WTC11 (cell line): ENCODE measurements at regions not wholly inside any gene's neighbourhood (a gene's known extent, or its start where the extent isn't known, plus 50 kb on each side); places are given as distances from the start of the nearest gene placed in this dataset.

ENCODE experiments used
- ATAC-seq: fragments of 200-7000 bp; cut with Tn5 transposase; 2 replicates; pipeline ENCODE4 v1.10.0; 2021; ENCODE audit warnings: mild to moderate bottlenecking, moderate library complexity
- CTCF ChIA-PET: fragments of 300-600 bp; sonication (Branson Sonifier 250); formaldehyde crosslinking; loops from one replicate; lab custom pipeline; 2021; ENCODE audit warnings: antibody characterized with exemption; lab: Charles Lee
- POLR2A ChIA-PET: fragments of 350-600 bp; sonication (Branson Sonifier 250); formaldehyde crosslinking; loops from one replicate; lab custom pipeline; 2021; ENCODE audit warnings: antibody characterized with exemption; lab: Charles Lee
- DNase-seq: peaks from one replicate; pipeline ENCODE4 v3.0.0; 2021; ENCODE audit warnings: low spot score
- H3K27ac Mint-ChIP-seq: 2 replicates; pipeline ENCODE4 v1.8.0; 2021; ENCODE audit warnings: mixed read lengths
- H3K27me3 Mint-ChIP-seq: 2 replicates; pipeline ENCODE4 v1.8.0; 2021; ENCODE audit warnings: low read depth, mild to moderate bottlenecking, moderate library complexity, mixed read lengths
- H3K36me3 Mint-ChIP-seq: 2 replicates; pipeline ENCODE4 v1.8.0; 2021; ENCODE audit warnings: mixed read lengths
- H3K4me1 Mint-ChIP-seq: 2 replicates; pipeline ENCODE4 v1.8.0; 2022; ENCODE audit warnings: mixed read lengths
- H3K4me3 Mint-ChIP-seq: 2 replicates; pipeline ENCODE4 v1.8.0; 2021; ENCODE audit warnings: mild to moderate bottlenecking, moderate library complexity, mixed read lengths
- H3K9me3 Mint-ChIP-seq: 2 replicates; pipeline ENCODE4 v1.8.0; 2021; ENCODE audit warnings: mixed read lengths
- CREB1 ChIP-seq: sonication (generic); formaldehyde crosslinking; IDR thresholded peaks from 2 replicates; pipeline ENCODE4 v1.8.0; 2023; ENCODE audit warnings: mild to moderate bottlenecking, missing genetic modification reagents
- ESRRA ChIP-seq: sonication (generic); formaldehyde crosslinking; IDR thresholded peaks from 2 replicates; pipeline ENCODE4 v1.8.1; 2022; ENCODE audit warnings: mild to moderate bottlenecking, missing genetic modification reagents, borderline replicate concordance
- ETV6 ChIP-seq: sonication (generic); formaldehyde crosslinking; IDR thresholded peaks from 2 replicates; pipeline ENCODE4 v1.8.1; 2022; ENCODE audit warnings: mild to moderate bottlenecking, missing genetic modification reagents
- NR2C2 ChIP-seq: sonication (generic); formaldehyde crosslinking; IDR thresholded peaks from 2 replicates; pipeline ENCODE4 v1.8.0; 2022; ENCODE audit warnings: mild to moderate bottlenecking, missing genetic modification reagents
- NR3C1 ChIP-seq: sonication (generic); formaldehyde crosslinking; conservative IDR thresholded peaks from 2 replicates; pipeline ENCODE4 v1.8.1; 2023; ENCODE audit warnings: low read depth, mild to moderate bottlenecking, missing genetic modification reagents
- TP53 ChIP-seq: sonication (generic); formaldehyde crosslinking; IDR thresholded peaks from 2 replicates; pipeline ENCODE4 v1.8.1; 2023; ENCODE audit warnings: mild to moderate bottlenecking, missing genetic modification reagents
- ZNF263 ChIP-seq: sonication (generic); formaldehyde crosslinking; IDR thresholded peaks from 2 replicates; pipeline ENCODE4 v1.8.1; 2022; ENCODE audit warnings: low read depth, mild to moderate bottlenecking, moderate library complexity, missing genetic modification reagents
- ZNF396 ChIP-seq: fragments of 250-450 bp; sonication (Bioruptor Pico); IDR thresholded peaks from 2 replicates; pipeline ENCODE4 v1.8.0; 2021; ENCODE audit warnings: mild to moderate bottlenecking, moderate library complexity, borderline replicate concordance
- ZNF416 ChIP-seq: fragments of 250-450 bp; sonication (Bioruptor Pico); IDR thresholded peaks from 2 replicates; pipeline ENCODE4 v1.9.0; 2021; ENCODE audit warnings: mild to moderate bottlenecking, inconsistent platforms
- ZNF671 ChIP-seq: fragments of 250-450 bp; sonication (Bioruptor Pico); IDR thresholded peaks from 2 replicates; pipeline ENCODE4 v1.8.0; 2021; ENCODE audit warnings: mild to moderate bottlenecking
- TF ChIP-seq, protein P1 (sequence below): sonication (generic); formaldehyde crosslinking; IDR thresholded peaks from 2 replicates; pipeline ENCODE4 v1.8.1; 2022; ENCODE audit warnings: low read depth, missing genetic modification reagents, borderline replicate concordance
- TF ChIP-seq, protein P2 (sequence below): sonication (generic); formaldehyde crosslinking; IDR thresholded peaks from 2 replicates; pipeline ENCODE4 v1.8.0; 2022; ENCODE audit warnings: missing genetic modification reagents
- TF ChIP-seq, protein P3 (sequence below): fragments of 250-450 bp; sonication (Bioruptor Pico); IDR thresholded peaks from 2 replicates; pipeline ENCODE4 v1.8.0; 2021; ENCODE audit warnings: mild to moderate bottlenecking
- TF ChIP-seq, protein P4 (sequence below): fragments of 250-450 bp; sonication (Bioruptor Pico); conservative IDR thresholded peaks from 2 replicates; pipeline ENCODE4 v1.9.0; 2021; ENCODE audit warnings: mild to moderate bottlenecking
- TF ChIP-seq, protein P5 (sequence below): sonication (generic); formaldehyde crosslinking; IDR thresholded peaks from 2 replicates; pipeline ENCODE4 v1.8.0; 2023; ENCODE audit warnings: mild to moderate bottlenecking, missing genetic modification reagents
- TF ChIP-seq, protein P6 (sequence below): sonication (generic); formaldehyde crosslinking; IDR thresholded peaks from 2 replicates; pipeline ENCODE4 v1.8.0; 2022; ENCODE audit warnings: mild to moderate bottlenecking, missing genetic modification reagents
- TF ChIP-seq, protein P7 (sequence below): fragments of 250-450 bp; sonication (Bioruptor Pico); IDR thresholded peaks from 2 replicates; pipeline ENCODE4 v1.9.0; 2021; ENCODE audit warnings: mild to moderate bottlenecking, borderline replicate concordance
- TF ChIP-seq, protein P8 (sequence below): sonication (generic); formaldehyde crosslinking; IDR thresholded peaks from 2 replicates; pipeline ENCODE4 v1.8.0; 2022; ENCODE audit warnings: mild to moderate bottlenecking, missing genetic modification reagents

DNA sequence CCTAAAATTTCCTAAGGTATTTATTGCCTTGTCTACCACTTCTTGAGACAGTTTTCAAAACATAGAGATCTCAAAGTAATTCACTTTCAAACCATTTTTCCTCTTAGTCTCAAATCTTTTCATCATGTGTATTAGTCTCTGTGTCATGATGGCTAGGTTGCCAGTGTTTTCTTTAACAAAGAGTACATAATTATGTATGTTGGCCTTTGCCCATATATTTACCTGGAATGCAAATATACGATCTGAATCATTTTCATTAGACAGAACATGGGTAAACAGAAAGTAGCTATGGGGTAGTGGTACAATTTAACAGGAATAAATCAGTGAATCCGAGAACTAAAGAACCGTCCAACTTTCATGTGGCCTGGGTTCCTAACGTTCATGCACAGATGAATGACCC, 852.1 kb upstream of the MBL2 start:
- Mint-ChIP-seq H3K27ac (no peak overlapping the region), H3K4me3 (no peak overlapping the region), H3K4me1 (peaks cover 3% of the 10 kb centered on the region), H3K36me3 (peaks cover 9% of the 10 kb centered on the region), H3K27me3 (no peaks in the 10 kb centered on the region), H3K9me3 (peaks cover 23% of the 10 kb centered on the region)
- ATAC-seq (no peak), DNase-seq (no peak)
- POLR2A ChIA-PET, result no interaction called here
- CTCF ChIA-PET, result no interaction called here
- TF ChIP-seq ZNF263 (CRISPR knock-in tag) (no peak), NR2C2 (CRISPR knock-in tag) (no peak), ESRRA (CRISPR knock-in tag) (no peak), CREB1 (CRISPR knock-in tag) (no peak), NR3C1 (CRISPR knock-in tag) (no peak), TP53 (CRISPR knock-in tag) (no peak), ETV6 (no peak), ZNF671 (no peak), ZNF396 (CRISPR knock-in tag) (no peak), ZNF416 (CRISPR knock-in tag) (no peak)
- TF ChIP-seq, protein P1, sequence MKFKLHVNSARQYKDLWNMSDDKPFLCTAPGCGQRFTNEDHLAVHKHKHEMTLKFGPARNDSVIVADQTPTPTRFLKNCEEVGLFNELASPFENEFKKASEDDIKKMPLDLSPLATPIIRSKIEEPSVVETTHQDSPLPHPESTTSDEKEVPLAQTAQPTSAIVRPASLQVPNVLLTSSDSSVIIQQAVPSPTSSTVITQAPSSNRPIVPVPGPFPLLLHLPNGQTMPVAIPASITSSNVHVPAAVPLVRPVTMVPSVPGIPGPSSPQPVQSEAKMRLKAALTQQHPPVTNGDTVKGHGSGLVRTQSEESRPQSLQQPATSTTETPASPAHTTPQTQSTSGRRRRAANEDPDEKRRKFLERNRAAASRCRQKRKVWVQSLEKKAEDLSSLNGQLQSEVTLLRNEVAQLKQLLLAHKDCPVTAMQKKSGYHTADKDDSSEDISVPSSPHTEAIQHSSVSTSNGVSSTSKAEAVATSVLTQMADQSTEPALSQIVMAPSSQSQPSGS (CRISPR knock-in tag), result no peak
- TF ChIP-seq, protein P2, sequence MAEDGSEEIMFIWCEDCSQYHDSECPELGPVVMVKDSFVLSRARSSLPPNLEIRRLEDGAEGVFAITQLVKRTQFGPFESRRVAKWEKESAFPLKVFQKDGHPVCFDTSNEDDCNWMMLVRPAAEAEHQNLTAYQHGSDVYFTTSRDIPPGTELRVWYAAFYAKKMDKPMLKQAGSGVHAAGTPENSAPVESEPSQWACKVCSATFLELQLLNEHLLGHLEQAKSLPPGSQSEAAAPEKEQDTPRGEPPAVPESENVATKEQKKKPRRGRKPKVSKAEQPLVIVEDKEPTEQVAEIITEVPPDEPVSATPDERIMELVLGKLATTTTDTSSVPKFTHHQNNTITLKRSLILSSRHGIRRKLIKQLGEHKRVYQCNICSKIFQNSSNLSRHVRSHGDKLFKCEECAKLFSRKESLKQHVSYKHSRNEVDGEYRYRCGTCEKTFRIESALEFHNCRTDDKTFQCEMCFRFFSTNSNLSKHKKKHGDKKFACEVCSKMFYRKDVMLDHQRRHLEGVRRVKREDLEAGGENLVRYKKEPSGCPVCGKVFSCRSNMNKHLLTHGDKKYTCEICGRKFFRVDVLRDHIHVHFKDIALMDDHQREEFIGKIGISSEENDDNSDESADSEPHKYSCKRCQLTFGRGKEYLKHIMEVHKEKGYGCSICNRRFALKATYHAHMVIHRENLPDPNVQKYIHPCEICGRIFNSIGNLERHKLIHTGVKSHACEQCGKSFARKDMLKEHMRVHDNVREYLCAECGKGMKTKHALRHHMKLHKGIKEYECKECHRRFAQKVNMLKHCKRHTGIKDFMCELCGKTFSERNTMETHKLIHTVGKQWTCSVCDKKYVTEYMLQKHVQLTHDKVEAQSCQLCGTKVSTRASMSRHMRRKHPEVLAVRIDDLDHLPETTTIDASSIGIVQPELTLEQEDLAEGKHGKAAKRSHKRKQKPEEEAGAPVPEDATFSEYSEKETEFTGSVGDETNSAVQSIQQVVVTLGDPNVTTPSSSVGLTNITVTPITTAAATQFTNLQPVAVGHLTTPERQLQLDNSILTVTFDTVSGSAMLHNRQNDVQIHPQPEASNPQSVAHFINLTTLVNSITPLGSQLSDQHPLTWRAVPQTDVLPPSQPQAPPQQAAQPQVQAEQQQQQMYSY (CRISPR knock-in tag), result no peak
- TF ChIP-seq, protein P3, sequence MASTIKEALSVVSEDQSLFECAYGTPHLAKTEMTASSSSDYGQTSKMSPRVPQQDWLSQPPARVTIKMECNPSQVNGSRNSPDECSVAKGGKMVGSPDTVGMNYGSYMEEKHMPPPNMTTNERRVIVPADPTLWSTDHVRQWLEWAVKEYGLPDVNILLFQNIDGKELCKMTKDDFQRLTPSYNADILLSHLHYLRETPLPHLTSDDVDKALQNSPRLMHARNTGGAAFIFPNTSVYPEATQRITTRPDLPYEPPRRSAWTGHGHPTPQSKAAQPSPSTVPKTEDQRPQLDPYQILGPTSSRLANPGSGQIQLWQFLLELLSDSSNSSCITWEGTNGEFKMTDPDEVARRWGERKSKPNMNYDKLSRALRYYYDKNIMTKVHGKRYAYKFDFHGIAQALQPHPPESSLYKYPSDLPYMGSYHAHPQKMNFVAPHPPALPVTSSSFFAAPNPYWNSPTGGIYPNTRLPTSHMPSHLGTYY (CRISPR knock-in tag), result no peak
- TF ChIP-seq, protein P4, sequence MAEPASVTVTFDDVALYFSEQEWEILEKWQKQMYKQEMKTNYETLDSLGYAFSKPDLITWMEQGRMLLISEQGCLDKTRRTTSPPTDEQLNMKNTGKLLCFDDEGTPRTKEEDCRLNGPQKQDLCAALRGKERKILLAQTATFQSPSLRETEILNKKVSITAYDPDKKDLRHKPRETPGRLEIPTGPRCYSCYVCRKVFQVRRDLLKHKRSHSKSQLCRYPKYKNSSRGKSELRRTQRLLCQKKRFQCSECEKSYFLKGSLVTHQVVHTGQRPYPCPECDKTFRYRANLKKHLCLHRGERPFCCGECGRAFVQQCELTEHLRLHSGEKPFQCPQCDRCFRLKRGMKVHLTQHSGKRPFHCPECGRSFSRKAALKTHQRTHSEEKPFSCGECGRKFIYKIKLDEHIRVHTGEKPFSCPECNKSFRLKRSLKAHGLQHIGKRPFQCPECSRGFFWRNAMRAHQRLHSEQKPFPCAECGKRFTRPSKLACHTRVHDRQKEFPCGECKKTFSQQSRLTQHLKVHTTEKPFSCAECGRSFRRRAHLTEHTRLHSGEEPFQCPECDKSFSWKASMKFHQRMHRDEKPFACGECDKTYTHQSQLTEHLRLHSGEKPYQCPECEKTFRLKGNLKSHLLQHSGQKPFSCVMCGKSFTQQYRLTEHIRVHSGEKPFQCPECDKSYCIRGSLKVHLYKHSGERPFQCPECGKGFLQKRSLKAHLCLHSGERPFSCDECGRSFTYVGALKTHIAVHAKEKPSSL (CRISPR knock-in tag), result no peak
- TF ChIP-seq, protein P5, sequence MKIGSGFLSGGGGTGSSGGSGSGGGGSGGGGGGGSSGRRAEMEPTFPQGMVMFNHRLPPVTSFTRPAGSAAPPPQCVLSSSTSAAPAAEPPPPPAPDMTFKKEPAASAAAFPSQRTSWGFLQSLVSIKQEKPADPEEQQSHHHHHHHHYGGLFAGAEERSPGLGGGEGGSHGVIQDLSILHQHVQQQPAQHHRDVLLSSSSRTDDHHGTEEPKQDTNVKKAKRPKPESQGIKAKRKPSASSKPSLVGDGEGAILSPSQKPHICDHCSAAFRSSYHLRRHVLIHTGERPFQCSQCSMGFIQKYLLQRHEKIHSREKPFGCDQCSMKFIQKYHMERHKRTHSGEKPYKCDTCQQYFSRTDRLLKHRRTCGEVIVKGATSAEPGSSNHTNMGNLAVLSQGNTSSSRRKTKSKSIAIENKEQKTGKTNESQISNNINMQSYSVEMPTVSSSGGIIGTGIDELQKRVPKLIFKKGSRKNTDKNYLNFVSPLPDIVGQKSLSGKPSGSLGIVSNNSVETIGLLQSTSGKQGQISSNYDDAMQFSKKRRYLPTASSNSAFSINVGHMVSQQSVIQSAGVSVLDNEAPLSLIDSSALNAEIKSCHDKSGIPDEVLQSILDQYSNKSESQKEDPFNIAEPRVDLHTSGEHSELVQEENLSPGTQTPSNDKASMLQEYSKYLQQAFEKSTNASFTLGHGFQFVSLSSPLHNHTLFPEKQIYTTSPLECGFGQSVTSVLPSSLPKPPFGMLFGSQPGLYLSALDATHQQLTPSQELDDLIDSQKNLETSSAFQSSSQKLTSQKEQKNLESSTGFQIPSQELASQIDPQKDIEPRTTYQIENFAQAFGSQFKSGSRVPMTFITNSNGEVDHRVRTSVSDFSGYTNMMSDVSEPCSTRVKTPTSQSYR (CRISPR knock-in tag), result no peak
- TF ChIP-seq, protein P6, sequence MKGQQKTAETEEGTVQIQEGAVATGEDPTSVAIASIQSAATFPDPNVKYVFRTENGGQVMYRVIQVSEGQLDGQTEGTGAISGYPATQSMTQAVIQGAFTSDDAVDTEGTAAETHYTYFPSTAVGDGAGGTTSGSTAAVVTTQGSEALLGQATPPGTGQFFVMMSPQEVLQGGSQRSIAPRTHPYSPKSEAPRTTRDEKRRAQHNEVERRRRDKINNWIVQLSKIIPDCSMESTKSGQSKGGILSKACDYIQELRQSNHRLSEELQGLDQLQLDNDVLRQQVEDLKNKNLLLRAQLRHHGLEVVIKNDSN (CRISPR knock-in tag), result no peak
- TF ChIP-seq, protein P7, sequence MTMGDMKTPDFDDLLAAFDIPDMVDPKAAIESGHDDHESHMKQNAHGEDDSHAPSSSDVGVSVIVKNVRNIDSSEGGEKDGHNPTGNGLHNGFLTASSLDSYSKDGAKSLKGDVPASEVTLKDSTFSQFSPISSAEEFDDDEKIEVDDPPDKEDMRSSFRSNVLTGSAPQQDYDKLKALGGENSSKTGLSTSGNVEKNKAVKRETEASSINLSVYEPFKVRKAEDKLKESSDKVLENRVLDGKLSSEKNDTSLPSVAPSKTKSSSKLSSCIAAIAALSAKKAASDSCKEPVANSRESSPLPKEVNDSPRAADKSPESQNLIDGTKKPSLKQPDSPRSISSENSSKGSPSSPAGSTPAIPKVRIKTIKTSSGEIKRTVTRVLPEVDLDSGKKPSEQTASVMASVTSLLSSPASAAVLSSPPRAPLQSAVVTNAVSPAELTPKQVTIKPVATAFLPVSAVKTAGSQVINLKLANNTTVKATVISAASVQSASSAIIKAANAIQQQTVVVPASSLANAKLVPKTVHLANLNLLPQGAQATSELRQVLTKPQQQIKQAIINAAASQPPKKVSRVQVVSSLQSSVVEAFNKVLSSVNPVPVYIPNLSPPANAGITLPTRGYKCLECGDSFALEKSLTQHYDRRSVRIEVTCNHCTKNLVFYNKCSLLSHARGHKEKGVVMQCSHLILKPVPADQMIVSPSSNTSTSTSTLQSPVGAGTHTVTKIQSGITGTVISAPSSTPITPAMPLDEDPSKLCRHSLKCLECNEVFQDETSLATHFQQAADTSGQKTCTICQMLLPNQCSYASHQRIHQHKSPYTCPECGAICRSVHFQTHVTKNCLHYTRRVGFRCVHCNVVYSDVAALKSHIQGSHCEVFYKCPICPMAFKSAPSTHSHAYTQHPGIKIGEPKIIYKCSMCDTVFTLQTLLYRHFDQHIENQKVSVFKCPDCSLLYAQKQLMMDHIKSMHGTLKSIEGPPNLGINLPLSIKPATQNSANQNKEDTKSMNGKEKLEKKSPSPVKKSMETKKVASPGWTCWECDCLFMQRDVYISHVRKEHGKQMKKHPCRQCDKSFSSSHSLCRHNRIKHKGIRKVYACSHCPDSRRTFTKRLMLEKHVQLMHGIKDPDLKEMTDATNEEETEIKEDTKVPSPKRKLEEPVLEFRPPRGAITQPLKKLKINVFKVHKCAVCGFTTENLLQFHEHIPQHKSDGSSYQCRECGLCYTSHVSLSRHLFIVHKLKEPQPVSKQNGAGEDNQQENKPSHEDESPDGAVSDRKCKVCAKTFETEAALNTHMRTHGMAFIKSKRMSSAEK, result no peak
- TF ChIP-seq, protein P8, sequence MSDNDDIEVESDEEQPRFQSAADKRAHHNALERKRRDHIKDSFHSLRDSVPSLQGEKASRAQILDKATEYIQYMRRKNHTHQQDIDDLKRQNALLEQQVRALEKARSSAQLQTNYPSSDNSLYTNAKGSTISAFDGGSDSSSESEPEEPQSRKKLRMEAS, result no peak
